GM19395 (cell line): ENCODE measurements at regions not wholly inside any gene's neighbourhood (a gene's known extent, or its start where the extent isn't known, plus 50 kb on each side); places are given as distances from the start of the nearest gene placed in this dataset.

ENCODE experiments used
- ATAC-seq: cut with Tn5 transposase; IDR thresholded peaks from one replicate; pipeline ENCODE4 v1.9.1; 2021; ENCODE audit warnings: mild to moderate bottlenecking, moderate library complexity; ENCODE audit not compliant: unreplicated experiment

DNA sequence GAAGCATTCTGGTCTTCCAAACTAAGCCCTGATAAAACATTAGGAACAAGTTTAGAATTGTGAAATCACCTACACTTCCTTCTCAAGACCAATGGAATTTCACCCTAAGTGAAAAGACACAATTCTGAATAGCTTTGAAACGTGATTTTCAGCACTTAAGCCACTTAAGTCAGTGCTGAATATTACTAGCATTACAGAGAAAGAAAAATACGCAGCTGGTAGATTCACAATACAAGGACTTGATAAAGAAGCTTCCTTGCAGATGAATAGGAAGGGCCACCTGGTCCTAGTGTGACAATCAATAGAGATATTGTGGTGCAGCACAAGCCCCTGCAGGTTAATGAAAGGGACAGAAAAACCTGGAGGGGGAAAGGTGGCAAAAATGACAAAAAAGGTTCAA is 353.1 kb upstream of the ALCAM start:
- ATAC-seq: no peak

DNA sequence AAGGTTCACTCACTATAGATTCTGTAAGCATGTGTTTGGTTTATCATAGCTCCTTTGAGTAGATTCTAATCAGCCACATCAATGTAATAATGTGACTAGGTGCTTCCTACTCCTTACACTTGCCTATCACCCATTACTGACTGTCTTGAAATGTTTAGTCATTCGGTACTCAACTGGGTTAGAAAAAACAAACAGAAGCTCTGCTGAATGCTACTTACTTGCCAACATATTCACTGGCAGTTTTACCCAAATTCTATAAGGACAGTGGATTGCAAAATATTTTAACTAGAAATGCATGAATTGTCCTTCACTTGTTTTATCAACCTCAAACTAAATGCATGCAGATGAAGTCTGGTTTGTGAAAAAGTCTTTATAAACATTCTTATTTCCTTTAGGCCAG is 352.1 kb upstream of the ALCAM start:
- ATAC-seq: no peak

DNA sequence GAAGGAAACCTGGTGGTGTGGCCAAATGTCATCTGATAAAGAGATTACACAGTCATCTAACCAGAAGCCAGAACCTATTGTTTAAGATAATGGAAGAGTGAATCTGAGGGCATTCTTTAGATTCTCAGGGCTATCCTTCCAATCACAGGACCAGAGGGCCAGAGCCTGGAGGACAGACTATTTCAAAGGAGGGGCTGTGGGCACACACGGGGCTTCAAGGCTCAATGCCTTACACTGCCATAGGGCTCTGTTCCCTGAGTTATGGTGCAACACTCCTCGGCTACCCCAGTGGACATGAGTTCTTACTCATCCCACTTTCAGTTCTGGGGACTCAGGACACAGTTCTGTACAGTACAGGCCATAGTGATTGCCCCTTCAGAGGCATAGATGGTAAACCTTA is 343.9 kb upstream of the ALCAM start:
- ATAC-seq: no peak

DNA sequence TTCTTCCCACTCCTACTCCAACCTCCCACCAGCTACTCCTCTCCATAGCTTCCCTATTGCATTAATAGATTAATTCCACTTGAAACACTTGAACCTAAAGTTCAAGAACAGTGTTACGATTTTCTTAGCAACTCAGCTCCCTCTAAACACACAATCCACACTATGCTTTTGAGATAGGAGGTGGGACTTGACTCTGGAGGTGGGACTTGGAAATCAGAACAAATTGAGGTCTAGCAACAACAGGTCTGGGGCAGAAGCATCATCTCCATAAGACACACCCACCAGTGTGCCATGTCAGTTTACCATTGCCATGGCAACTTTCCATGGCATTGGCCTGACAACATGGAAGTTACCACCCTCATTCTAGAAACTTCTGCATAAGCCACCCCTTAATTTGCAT is 336.5 kb upstream of the ALCAM start:
- no peak for ATAC-seq

DNA sequence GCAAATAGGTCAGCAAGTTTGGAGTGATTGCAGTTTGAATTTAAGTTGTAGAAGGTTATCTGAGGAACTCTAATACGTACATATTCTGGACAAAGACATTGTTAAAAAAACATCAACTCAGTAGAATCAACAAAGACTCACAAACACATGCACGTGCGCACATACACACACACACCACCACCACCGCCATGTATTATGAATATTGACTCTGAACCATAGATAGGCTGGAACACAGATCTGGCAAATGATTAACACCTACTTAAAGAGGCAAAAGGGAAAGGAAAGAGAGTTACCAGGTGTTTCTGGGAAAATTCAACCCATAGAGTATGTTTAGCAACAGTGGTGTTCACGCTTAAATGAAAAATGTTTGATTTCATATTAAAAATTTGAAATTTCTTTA is 334.2 kb upstream of the ALCAM start:
- ATAC-seq: no peak

DNA sequence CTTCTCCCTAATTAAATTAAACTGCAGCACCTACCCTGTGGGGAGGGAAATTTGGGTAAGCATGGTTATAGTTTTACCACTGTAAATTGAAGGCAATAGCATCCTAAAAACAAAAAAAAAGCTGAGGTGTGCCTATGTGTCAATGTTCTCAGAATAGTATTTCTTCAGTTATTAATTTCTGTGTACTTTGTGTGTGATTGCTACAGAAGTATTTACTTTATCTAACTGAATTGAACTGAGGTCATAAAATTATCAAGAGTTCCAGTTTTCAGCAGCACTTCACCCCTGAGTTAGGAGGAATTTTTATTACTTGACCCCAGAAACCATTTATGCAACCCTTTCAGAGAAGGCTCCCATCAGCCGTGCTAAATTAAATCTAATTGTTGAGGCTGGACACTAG is 333.6 kb upstream of the ALCAM start:
- ATAC-seq: no peak

DNA sequence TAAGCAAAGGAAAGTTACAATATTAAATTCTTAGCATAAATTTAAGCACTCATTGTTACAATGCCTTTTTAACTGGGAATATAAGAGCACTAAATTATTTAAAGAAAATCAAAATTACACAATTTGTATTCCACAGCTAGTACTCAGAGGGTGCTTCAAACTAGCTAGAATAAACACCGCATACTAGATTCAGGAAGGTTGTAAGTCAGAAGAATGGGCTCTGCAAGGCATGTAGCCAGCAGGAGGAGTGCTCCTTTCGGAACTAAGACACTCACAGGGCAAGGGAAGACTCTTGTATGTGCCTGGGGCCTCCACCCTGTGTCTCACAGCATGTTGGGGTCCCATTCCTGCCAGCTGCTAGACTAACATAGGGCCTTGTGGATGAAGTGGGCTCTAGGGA is 327.7 kb upstream of the ALCAM start:
- no peak for ATAC-seq

DNA sequence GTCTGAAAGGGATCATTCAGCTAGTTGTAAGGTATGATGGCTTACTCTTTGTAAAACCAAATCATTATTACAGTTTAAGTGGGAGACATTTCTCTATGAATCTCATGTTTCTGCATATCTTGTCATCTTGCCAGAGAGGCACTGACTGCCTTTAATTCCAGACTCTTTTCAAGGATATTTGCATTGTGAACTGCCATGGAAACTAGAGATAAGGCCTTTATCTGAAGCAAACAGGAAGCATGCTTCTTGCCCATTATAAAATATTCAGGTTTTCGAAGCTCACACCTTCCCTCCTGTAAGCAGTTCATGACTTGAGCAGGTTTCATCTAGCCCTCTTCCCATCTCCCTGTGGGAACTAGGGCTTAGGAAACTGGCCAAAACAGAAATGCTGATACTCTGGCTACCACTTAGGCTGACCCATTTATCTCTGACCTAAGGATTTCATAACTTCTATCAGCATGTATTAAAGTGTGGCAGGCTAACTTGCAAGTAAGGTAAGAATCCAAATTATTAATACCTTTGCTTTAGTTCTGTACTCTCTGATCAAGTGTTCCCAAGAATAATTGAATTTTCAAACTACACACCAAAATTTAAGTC is 326.6 kb upstream of the ALCAM start:
- ATAC-seq: no peak

DNA sequence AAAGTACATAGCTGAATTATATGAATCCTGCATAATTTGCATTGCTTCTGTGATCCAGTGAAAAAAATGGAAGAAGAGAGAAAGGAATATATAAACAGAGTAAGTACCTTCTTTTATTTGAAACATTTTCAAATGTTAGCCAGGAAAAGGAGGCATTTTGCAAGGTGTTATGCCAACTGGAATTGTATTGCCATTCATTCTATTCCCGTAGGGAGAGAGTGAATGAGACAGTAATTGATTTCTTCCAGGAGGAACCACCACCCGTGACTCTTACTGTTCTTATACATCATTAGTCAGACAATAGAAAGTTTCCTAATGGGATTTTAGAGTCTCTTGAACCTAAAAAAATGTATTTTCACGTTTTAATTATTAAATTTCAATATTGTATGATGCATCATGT is 324.1 kb upstream of the ALCAM start:
- no peak for ATAC-seq

DNA sequence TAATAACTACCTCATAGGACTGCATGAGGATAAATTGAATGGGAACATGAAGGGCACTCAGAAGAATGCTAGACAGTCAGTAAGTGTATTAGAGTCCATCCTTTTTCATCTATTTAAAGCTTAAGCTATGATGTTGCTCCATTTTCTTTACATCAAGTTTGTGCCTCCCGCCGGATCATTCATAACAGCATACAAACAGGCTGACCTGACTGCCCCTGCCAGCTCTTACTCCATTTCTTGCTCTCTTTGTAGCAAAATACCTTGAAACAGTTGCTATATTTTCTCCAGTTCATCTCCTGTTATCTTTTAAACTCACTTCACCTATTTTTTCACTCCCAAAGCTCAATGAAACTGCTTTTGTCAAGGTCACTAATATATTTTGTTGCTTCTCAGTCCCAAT is 315.6 kb upstream of the ALCAM start:
- no peak for ATAC-seq

DNA sequence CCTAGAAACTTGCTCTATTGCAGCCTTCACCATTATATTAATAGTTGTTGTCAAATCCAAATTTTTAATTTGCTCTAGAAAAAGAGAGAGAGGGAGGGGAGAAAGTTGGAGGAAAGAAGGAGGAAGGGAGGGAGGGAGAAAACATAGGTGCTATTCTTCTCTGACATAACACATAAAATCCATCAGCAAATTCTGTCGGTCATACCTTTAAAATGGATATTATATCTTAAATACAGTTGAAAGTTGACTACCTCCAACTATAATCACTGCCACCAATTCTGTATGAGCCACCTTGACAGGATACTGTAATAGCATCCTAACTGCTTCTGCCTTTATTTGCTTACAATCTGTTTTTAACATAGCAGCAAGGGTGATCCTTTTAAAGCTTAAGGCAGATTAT is 314.7 kb upstream of the ALCAM start:
- ATAC-seq: no peak

DNA sequence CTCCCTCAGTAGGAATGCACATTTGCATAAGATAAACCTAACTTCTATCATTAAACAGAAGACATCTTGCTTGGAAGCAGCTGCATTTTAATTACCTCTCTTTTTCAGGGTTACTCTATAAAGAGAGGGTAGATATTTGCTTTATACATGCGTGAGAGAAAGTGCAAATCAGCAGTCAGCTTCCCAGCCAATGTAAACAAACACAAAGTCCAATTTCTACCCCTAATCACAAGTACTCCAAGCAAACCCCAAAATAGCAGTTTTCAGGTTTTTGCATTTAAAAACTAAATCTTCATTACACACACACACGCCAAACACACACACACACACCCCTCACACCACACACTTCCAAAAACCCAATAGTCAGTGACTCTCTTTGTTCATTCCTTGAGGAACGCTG is 303.9 kb upstream of the ALCAM start:
- ATAC-seq: no peak

DNA sequence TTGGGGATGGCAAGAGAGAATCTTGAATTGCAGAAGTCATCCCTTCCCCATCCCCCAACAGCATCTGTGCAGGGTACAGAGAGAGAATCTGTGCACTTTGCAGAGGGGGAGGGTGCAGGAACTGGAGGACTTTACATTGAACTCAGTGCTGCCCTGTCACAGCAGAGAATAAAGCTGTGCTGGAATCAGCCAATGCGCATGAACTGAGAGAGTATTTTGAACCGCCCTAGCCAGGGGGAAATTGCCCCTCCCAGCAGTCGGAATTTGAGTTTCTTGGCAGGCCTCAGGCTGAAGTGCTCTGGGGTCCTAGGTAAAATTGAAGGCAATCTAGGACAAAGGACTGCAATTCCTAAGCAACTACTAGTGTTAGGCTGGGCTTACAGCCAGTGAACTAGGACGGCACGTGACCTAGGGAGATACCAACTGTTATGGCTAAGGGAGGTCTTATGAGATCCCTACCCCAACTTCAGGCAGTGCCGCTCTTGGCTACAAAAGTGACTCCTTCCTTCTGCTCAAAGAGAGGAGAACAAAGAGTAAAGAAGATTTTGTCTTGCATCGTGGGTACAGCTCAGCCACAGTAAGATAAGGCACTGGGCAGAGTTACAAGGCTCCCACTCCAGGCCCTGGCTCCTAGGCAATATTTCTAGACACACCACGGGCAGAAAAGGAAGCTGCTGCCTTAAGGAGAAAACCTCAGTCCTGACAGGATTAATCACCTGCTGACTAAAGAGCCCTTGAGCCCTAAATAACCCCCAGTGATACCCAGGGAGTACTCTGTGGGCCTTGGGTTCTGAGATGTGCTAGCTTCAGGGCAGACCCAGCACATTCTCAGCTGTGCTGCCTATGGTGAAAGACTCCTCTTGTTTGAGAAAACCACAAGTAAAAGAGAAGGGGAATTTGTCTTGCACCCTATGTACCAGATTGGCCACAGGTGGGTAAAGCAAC is 300.5 kb upstream of the ALCAM start:
- ATAC-seq: no peak

DNA sequence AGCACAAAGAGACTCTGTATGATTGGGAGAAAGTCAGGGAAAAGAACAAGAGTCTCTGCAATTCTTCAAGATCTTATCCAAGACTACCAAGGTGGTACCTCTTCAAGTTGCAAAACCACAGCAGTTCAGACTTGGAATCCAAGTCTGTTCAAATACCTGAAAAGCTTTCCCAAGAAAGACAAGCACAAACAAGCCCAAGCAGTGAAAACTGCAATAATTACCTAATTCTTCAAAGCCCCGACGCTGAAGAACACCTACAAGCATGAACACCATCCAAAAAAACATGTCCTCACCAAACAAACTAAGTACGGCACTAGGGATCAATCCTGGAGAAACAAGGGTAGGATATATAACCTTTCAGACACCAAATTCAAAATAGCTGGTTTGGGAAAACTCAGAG is 299.3 kb upstream of the ALCAM start:
- no peak for ATAC-seq

DNA sequence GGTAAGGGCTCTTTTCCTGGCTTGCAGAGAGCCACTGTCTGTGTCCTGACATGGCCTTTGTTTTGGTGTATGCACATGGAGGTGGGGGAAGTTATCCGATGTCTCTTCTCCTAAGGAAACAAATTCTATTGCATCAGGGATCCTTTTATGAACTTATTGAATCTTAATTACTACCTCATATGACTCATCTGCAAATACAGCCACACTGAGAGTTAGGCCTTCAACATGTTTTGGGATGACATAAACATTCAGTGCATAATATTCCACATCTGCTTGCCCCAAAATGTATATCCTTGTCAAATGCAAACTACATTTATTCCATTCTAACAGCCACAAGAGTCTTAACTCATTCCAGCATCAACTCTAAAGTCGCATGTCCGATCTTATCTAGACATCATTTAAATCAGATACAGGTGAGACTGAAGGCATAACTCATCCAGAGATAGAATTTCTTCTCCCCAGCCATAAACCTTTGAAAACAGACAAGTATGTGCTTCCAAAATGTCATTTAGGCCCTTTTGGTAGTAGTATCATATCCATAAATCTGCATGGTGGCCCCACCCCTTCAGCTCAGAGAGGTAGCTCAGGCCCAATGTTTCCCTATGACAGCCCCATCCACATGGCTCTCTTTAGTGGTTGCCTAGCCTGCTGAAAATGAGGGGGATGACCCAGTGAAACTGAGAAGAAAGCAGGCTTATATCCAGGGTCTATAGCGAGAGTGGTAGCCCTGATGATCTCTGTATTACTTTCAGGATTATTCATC is 289.5 kb upstream of the ALCAM start:
- ATAC-seq: no peak

DNA sequence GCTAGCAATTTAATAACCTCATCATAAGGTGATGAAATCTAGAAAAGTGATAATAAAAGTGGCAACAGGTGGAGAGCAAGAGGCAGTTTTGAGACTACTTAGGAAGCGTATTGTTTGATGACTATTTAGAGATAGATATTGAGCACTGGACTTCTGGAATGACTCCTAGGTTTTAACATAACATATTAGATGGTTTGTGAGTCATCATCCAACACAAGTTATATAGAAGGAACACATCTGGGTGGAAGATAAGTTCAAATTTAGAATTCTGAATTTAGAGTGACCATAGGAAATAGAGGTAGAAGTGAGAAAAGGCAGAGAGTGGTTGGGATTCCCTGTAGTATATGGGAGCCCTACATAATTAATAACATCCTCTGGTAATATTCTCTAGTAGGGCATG is 282.8 kb upstream of the ALCAM start:
- ATAC-seq: no peak

DNA sequence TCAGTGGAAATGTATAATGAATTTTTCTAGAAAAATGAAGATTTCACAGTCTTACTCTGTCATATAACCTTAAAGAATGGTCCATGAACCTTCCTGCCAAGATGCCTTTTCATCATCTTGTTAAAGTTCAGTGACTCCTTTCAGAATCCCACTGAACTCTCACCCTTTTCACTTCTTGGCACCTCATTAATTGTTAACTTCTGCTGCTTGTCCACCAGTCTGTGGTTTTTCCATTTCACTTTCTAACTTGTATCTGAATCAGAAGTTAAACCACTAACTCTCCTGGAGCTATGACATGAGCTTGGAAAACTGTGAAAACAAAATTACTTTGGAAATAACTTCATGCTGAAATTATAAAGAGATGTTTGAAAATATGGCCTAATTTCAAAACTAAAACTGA is 281.2 kb upstream of the ALCAM start:
- no peak for ATAC-seq

DNA sequence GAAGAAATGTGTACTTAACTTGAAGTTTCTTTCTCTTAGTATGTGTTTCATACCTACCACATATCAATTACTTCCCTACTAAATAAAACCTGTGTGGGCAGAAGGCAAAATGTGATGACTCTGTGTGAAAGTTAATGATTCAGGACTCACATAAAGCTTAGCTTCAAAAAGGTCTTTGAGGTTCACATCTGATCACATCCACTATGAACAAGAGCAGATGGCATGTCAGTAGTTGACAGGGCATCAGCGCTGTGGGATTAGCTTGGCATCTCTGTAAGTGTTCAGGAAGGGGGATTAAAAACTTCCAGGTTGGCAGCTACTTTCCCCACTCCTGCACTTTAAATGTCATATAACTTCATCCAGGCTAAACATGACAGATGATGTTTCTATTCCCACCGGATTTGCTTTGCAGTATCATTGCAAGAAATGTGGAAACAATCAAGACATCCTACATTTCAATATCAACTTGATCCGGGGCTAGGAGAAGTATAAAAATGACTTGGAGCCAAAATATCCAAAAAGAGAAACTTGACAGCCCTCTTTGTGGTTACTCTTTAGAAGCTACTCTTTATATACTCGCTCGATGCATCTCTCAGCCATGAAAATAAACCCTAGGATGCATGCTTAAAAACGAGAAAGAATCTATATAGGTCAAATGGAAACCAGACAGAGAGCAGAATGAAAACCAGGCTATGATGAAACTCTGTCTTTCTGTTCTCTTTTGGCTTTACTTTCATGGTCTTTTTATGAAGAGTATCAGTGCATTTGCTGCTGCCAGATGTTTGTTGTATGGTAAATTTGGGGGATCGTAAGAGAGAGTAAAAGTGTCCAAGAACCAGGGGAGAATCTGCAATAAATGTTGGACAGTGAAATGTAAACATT is 273.1 kb upstream of the ALCAM start:
- no peak for ATAC-seq

DNA sequence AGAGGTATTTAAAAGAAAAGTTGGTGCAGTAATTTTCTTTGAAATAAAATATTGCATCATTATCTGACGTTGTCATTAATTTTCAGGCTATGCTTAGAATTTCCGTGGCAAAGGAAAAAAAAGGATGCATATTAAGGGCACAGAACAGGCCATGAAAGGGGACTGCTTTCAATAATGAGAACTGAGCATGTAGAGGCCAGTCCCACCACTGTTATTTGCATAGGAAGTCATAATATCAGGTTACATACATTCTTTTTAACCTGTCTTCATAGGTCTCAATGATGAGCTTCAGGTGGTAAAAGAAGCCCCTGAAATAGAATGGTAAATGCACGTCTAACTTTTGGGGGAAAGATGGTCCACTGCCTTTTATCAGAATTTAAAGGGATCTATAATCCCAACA is 272.1 kb upstream of the ALCAM start:
- ATAC-seq: no peak

DNA sequence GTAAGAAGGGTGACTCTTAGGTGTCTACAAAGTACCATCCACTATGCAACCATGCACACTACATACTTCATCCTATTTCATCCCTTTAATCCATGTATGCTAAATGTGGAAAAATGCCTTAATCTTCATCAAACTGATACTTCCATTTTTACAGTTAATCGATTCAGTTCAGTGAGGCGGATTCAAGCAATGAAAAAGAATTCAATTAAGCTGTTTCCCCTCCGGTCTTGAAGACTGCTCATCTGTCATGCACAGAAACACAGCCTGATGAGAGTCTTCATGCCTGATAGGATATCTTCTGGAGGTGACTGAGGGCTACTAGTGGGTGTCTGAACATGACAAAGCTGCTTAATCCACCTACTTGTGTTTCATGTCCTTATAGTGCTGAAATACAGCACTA is 270.6 kb upstream of the ALCAM start:
- no peak for ATAC-seq

DNA sequence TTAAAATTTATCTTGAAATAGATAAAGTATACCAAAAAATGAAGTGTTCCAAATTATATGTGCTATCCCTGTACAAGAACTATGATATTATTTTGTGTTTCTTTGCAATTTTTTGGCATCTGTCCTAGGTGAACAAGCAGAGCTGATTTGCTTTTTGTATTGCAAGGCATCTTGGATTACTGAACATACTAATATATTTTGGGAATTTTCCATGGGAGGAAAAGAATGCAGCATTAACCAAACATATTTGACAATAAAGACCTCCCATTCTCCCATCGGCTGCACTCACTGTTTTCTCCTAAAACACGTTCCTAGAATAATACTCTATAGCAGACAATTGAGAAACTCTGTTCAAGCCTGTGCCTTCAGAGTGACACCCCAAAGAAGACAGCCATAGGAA is 265.1 kb upstream of the ALCAM start:
- no peak for ATAC-seq
